ENCODE measurements at regions not wholly inside any gene's neighbourhood (a gene's known extent, or its start where the extent isn't known, plus 50 kb on each side); places are given as distances from the start of the nearest gene placed in this dataset.

DNA sequence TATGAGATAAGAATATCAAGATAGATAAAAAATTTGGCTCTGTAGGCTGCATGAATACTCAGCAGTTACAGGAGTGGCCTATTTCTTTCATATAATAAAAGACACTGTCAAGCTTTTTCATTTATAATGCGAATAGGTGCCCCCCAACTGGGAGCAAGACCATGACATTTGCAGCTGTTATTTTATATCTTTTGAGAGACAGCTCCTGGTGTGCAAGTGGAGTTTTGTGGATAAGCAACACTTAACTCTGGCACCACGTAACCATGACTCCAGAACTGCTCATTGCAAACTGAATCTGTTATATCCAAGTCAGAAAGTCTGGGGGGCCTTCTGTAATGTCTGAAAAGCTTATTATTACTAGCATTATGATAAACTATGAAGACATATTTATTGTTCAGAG, 1372.4 kb downstream of the C4orf33 start:
- DNase-seq (ENCODE audit: low read depth), result no peak
- H3K4me3 ChIP-seq (ENCODE audit: low read depth, low read length), result no peak overlapping the region

DNA sequence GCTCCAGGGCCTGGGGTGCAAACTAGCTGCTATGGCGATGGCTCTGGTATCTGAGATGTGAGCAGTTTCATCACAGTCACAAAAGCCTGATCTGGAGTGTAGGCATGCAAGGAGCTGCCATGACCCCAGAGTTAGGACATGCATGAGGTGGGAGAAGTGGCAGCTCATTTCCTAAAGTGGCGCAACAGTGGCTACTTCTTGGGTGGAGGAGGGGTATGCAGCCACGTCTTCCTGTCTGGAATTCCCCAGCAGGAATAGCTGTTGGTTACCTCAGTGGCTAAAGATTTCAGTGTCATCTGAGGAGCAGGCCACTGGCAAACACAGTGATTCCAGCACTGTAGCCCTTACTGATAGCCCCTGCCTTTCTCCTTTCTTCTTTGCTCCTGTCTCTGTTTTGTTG, 1382.5 kb downstream of the C4orf33 start:
- DNase-seq (ENCODE audit: low read depth), result peak; percentile 84
- no peak overlapping the region for H3K4me3 ChIP-seq (ENCODE audit: low read depth, low read length)

DNA sequence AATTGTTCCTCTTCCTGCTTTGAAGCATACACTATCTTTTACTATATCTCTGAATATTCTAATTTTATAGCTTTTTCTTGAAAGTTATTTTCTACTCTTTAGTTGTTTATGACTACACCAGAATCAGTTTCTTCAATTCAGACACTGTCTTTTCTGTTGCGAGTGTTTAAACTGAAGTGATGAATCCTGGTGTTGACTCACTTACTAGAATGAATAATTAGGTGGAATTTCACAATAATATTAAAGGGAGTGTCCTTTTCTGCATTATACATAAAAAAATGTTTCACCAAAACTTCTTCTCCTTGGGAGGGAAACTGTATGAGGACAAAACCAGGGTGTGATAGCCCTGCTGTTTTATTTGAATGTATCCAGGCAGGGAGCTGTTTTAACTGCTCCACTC, 1383.1 kb downstream of the C4orf33 start:
- DNase-seq (ENCODE audit: low read depth), result no peak
- H3K4me3 ChIP-seq (ENCODE audit: low read depth, low read length), result no peak overlapping the region

DNA sequence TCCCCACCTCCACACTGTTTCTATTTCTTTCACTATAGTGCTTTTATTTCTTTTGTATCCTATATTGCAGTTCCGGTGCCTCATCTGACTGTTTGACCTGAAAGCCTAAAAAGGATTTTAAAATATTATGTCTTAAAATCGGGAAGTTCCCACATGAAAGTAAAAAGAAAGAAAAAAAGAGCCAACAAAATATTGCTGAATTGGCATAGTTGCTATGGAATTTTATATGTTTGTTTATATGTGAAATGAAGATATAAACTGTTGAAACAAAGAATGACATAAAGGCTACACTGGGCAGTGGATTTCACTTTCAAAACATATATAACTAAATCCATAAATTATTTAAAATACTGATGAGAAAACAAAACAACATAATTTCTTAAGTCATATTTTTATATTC, 1383.7 kb downstream of the C4orf33 start:
- DNase-seq (ENCODE audit: low read depth), result no peak
- no peak overlapping the region for H3K4me3 ChIP-seq (ENCODE audit: low read depth, low read length)

DNA sequence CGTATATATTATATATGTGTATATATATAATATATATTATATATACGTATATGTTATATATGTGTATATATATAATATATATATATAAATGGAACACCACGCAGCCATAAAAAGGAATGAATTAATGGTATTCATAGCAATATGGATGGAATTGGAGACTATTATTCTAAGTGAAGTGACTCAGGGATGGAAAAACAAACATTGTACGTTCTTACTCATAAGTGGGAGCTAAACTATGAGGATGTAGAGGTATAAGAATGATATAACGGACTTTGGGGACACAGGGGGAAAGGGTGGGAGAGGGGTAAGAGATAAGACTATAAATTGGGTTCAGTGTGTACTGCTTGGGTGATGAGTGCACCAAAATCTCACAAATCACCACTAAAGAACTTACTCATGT, 1388.9 kb downstream of the C4orf33 start:
- no peak overlapping the region for H3K4me3 ChIP-seq (ENCODE audit: low read depth, low read length)
- no peak for DNase-seq (ENCODE audit: low read depth)

DNA sequence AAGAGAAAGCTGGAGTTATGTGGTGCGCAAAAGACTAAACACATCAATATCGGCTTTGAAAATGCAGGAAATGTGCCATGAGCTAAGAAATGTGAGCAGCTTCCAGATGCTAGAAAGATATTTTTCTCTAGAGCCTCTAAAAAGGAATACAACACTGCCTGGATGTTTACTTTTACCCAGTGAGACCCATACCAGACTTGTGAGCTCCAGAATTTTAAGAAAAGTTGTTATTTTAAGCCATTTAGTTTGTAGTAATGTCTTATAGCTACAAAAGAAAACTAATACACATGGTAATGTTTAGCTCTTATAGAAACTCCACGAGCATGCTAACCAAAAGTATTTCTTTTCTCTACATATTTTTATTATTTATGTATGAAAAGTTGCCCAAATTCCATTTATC, 1389.4 kb downstream of the C4orf33 start:
- no peak overlapping the region for H3K4me3 ChIP-seq (ENCODE audit: low read depth, low read length)
- DNase-seq (ENCODE audit: low read depth), result no peak

DNA sequence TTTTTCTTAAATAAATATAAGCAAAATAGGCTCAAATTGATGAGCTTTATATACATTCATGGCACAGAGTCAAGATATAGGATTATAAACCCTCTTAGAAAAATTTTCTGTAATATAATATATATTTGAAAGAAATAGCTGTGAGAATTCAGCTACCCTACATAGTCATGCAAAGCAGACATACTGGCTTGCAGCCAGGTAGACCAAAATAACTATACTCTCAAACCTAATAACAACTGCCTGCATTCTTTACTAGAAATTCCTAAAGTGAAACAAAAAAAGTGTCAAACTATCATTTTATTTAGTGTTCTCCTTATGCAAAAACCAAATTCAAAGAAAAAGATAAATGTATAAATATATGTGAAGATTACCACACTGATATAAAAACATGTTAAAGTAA, 1390.2 kb downstream of the C4orf33 start:
- DNase-seq (ENCODE audit: low read depth), result peak; percentile 25
- H3K4me3 ChIP-seq (ENCODE audit: low read depth, low read length), result no peak overlapping the region

DNA sequence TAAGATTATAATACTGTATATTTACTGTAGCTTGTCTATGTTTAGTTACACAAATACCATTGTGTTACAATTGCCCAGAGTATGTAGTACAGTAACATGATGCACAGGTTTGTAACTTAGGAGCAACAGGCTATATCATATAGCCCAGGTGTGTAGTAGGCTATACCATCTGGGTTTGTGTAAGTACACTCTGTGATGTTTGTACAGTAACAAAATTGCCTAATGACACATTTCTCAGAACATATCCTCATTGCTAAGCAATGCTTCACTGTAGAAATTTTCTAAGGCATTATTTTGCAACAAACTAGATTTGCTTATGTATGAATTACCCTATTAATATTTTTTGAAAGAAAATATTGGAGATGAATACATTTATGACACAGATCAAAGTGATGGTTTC, 1390.9 kb downstream of the C4orf33 start:
- no peak overlapping the region for H3K4me3 ChIP-seq (ENCODE audit: low read depth, low read length)
- DNase-seq (ENCODE audit: low read depth), result no peak

DNA sequence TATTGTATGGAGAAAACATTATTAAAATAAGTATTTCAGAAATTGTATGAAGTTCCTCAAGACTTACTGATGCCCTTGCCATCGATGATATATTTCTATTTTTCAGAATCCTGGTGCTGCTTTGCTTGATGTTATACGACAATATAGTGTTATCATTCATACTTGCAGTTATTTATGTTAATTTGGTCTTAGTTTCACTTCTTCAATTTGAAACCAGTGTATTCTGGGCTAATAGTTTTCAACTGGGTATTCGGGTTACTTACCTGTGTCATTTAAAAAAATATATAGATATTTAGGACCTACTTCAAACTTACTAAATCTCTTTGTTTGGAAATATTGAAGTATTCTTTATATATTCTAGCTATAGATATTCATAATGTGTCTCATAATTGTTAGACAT, 1414.7 kb downstream of the C4orf33 start:
- no peak for DNase-seq (ENCODE audit: low read depth)
- H3K4me3 ChIP-seq (ENCODE audit: low read depth, low read length), result no peak overlapping the region

DNA sequence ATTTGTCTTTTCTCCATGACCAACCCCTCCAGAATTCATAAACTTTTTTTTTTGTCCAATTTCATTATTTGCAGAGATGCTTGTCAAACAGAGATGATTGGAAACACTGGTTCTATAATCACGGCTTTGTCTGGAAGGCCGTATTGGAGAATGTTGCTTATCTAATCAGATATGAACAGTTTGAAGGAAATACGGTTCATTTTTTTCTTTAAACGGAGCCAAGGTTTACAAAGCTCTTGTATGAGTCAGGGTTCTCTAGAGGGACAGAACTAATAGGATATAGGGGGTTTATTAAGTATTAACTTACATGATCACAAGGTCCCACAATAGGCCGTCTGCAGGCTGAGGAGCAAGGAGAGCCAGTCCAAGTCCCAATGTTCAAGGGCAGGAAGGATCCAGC, 1415.8 kb downstream of the C4orf33 start:
- no peak for DNase-seq (ENCODE audit: low read depth)

DNA sequence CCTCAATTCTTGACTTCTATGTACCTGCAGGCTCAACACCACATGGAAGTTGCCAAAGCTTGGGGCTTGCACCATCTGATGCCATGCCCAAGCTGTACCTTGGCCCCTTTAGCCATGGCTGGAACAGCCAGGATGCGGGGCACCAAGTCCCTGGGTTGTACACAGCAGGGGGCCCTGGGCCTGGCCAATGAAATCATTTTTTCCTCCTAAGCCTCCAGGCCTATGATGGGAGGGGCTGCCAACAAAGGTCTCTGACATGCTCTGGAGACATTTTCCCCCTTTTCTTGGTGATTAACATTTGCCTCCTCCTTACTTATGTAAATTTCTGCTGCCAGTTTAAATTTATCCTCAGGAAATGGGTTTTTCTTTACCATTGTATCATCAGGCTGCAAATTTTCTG, 1428.1 kb downstream of the C4orf33 start:
- no peak overlapping the region for H3K4me3 ChIP-seq (ENCODE audit: low read depth, low read length)

More for the DNA sequence above, 1415.8 kb downstream of the C4orf33 start:
- no peak overlapping the region for H3K4me3 ChIP-seq (ENCODE audit: low read depth, low read length)

DNA sequence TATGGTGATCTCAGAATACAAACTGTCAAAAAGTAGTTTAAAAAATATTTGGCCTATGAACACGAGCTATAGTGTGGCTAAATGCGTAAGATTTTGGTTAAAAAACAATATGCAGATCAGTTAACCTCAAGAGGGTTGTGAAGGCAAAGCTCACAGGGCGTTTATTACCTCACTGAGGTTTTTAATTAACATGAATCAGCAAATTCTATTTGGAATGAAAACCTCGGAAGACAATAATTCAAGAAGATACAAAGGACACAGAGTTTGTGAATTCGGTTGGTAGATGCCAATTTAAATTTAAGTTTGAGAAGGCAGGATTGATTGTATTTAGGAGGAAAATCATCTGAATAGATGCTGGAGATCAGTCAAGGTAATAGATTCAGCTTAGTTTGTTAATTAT, 1434.6 kb downstream of the C4orf33 start:
- no peak for DNase-seq (ENCODE audit: low read depth)
- no peak overlapping the region for H3K4me3 ChIP-seq (ENCODE audit: low read depth, low read length)

More for the DNA sequence above, 1428.1 kb downstream of the C4orf33 start:
- DNase-seq (ENCODE audit: low read depth), result no peak

DNA sequence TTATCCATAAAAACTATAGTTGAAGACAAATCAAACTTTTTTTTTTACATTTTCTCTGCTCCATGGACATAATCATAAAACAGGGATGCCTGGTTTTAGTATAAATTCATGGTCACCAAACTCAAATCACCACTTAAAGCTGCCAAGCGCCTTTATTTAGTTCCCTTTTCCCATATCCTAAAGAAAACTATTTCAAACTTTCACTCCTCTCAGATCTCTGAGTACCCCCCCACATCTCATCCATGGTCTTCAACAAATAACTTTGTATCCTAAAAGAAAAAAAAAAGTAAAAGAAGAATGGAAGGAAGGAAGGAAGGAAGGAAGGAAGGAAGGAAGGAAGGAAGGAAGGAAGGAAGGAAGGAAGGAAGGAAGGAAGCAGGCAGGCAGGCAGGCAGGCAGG, 1438.7 kb downstream of the C4orf33 start:
- no peak for DNase-seq (ENCODE audit: low read depth)

DNA sequence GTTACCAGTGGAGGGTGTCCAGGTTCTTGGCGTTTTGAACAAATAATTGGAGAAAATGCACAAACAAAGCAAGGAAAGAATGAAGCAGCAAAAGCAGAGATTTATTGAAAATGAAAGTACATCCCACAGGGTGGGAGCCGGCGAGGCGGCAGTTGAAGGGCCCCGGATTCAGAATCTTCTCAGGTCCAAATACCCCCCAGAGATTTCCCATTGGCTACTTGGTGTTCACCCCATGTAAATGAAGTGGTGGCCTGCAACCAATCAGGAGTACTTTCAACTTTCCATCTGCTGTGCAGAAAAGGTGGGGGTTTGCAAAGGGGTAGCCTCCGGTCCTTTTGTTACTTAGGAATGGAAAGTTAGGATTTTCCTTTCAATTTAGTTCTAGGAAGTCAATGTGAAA, 1447.0 kb downstream of the C4orf33 start:
- H3K4me3 ChIP-seq (ENCODE audit: low read depth, low read length), result no peak overlapping the region
- DNase-seq (ENCODE audit: low read depth), result no peak

More for the DNA sequence above, 1438.7 kb downstream of the C4orf33 start:
- H3K4me3 ChIP-seq (ENCODE audit: low read depth, low read length), result no peak overlapping the region

DNA sequence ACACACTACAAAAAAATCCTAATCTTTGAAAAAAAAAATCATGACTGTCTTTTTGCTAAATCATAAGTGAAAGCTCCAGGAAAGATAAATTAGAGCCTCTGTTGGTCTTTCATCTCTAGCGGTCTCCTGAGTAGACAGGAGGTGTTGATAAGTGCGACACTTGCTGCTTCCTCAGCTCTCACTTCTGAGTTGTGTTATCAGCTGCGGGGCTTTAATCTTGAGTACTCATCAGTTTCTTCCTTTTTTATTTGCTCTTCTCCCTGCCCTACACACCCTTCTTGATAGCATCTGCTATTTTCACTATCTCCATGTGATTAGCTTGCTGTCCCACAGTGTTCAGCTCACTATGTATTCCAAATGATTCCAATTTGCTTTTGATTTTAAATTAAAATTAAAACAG, 1449.2 kb downstream of the C4orf33 start:
- no peak for DNase-seq (ENCODE audit: low read depth)
- no peak overlapping the region for H3K4me3 ChIP-seq (ENCODE audit: low read depth, low read length)

DNA sequence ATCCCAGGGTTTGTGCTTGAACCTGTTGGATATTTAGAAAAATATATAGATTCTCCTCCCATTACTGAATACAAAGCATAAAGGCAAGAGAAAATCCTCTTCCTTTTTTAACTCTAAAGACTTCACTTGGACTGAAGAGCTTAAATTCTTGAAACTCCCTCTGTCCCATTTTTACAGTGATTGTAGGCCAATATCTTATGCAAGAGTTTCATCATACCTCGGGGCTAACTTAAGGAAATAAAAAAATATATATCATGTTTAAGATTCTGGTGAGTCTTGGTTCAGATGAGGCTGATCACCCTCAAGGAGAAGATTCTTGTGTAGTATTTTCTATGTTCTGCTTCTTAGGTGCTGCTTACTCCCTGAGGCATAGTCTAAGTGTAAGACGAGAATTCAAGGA, 1449.6 kb downstream of the C4orf33 start:
- no peak for DNase-seq (ENCODE audit: low read depth)
- no peak overlapping the region for H3K4me3 ChIP-seq (ENCODE audit: low read depth, low read length)

DNA sequence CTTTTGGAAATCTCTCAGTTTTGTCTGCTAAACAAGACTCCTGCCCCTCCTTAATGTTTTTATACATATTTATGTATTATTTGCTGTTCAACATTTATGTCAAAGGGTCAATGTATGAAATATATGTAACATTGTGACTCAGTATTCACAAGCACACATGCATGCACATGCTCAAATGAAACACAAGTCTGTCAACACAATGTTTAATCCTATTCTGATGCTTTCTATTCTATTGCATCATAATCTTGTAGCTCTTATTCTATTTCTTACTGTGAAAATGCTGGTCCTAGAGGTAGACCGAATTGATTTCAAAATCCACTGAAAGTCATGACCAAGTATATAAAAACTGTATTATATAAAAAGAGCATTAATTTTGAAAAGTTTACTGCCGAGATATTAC, 1463.3 kb downstream of the C4orf33 start:
- DNase-seq (ENCODE audit: low read depth), result no peak

DNA sequence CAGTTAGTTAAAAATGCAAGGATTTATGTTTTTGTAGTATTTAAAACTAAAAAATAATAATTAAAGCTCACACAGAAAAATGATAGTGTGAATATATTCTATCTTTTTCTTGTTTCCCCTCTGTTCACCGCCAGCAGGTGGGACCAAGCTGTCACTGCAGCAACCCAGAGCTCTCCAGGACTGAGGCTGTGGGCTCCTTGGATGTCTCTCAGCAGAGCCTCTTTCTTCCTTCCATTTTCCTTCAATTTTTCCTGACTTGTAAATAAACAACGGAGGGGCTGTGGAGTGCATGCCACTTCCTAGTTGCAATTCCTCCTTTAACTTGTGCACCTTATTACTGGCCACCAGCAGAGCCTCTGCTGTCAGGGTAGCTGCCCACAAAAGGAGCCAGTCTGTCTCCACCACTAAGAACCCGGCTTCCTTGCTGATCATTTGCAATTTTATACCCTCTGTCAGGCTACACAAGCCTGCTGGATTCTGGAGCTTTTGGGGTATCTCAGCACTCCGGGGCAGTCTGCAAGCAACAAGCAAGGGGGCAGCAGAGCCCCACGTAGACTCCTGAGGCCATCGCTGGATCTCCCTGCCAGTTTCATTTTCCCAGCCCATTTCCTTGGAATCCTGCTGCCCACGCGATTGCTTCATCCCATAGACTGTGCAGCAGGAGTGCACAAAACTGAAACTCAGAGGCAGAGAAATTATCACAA, 1467.4 kb downstream of the C4orf33 start:
- DNase-seq (ENCODE audit: low read depth), result peak; percentile 58
- H3K4me3 ChIP-seq (ENCODE audit: low read depth, low read length), result peak overlapping the region; percentile 29

More for the DNA sequence above, 1463.3 kb downstream of the C4orf33 start:
- no peak overlapping the region for H3K4me3 ChIP-seq (ENCODE audit: low read depth, low read length)

DNA sequence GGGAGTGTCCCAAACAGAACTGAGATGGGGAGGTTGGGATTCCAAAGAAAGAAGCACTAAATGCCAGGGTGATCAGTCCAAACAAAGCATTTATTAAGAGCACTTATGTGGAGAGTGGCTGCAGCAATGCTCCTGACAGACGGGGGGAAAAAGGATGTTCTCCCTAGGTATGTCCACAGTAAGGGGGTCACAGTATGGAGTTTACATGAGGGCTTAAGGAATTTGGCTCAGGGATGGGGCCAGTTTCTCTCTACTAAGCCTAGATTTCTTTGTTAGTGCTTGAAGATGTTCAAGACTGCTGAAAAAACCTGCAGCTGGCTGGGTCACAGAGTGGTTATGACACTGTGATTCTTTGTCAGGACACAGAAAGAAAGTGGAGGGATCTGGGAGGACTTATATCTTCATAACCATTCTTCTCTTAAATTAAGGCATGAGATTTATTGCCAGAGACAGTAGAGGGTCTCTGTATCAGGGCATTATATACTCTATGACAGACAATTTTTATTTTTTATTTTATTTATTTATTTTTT, 1468.0 kb downstream of the C4orf33 start:
- no peak for DNase-seq (ENCODE audit: low read depth)
- H3K4me3 ChIP-seq (ENCODE audit: low read depth, low read length), result peak overlapping the region; percentile 29

DNA sequence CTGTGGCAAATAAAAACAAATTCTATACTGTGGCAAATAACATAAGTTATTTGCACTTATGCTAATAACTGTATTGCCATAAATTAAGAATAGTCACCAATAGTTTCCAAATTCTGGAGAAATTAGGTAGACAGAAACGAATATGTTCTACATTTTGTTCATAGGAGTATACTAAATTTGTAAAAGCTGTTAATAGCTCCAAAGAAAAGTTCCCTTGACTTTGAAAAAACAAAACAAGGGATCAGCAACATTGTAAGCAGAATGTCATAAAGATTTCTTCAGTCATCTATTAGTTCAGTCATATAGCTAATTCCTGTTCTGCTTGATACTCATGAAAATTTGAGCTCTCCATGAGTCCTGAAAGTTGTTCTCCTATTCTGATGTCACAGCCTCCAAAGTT, 1472.8 kb downstream of the C4orf33 start:
- DNase-seq (ENCODE audit: low read depth), result no peak

DNA sequence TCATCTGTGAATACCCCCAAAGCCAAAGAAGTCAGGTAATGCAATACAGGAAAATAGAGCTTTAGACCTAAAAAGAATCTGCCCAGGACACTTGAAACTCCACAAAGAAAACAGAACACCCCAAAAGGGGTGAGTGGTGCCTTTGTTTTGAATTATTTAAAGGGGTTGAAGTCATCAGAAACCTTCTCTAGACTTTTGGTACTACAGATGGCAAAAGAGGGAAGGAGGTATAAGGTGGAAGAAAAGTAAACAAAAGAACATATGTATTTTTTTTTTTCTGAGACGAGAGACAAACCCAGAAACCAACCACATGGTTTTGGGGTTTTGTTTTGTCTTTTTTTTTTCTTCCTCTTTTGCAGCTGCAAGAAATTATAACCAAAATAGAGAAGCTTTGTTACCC, 1477.8 kb downstream of the C4orf33 start:
- DNase-seq (ENCODE audit: low read depth), result no peak

More for the DNA sequence above, 1472.8 kb downstream of the C4orf33 start:
- no peak overlapping the region for H3K4me3 ChIP-seq (ENCODE audit: low read depth, low read length)

More for the DNA sequence above, 1477.8 kb downstream of the C4orf33 start:
- H3K4me3 ChIP-seq (ENCODE audit: low read depth, low read length), result no peak overlapping the region

All from skeletal muscle cell (primary cell).